Activated CD4-positive, alpha-beta T cell treated with anti-CD3 and anti-CD28 coated beads, Interleukin-2, amount 50 U/mL, for 16 hours (primary cell): ENCODE measurements at regions not wholly inside any gene's neighbourhood (a gene's known extent, or its start where the extent isn't known, plus 50 kb on each side); places are given as distances from the start of the nearest gene placed in this dataset.
"Not testable (repeated sequence)": the region's sequence is repeated elsewhere in the genome, so short reads cannot be mapped to it uniquely, and the experiment has no call there.

Experiments
- DNase-seq: peaks from one replicate; pipeline ENCODE4 v3.0.0-alpha.2; 2020

GRCh38 chr2:23015651-23016200, 369.3 kb upstream of the KLHL29 start:
- no peak for DNase-seq

GRCh38 chr2:23019476-23019875, 365.5 kb upstream of the KLHL29 start:
- no peak for DNase-seq

- no peak for DNase-seq
Observed at GRCh38 chr2:23020659-23021058, 364.3 kb upstream of the KLHL29 start.

GRCh38 chr2:23021311-23022120, 363.5 kb upstream of the KLHL29 start:
- no peak for DNase-seq

GRCh38 chr2:23023722-23024121, 361.3 kb upstream of the KLHL29 start:
- DNase-seq, result no peak

GRCh38 chr2:23026671-23027070, 358.3 kb upstream of the KLHL29 start:
- no peak for DNase-seq

- no peak for DNase-seq
Observed at GRCh38 chr2:23027396-23027795, 357.6 kb upstream of the KLHL29 start.

- no peak for DNase-seq
Observed at GRCh38 chr2:23028106-23028505, 356.9 kb upstream of the KLHL29 start.

- no peak for DNase-seq
Observed at GRCh38 chr2:23029111-23029510, 355.9 kb upstream of the KLHL29 start.

GRCh38 chr2:23029951-23030350, 355.0 kb upstream of the KLHL29 start:
- no peak for DNase-seq

- DNase-seq, result no peak
Observed at GRCh38 chr2:23034996-23035395, 350.0 kb upstream of the KLHL29 start.

- DNase-seq, result no peak
Observed at GRCh38 chr2:23036629-23037028, 348.4 kb upstream of the KLHL29 start.

GRCh38 chr2:23037596-23037995, 347.4 kb upstream of the KLHL29 start:
- no peak for DNase-seq

- DNase-seq, result no peak
Observed at GRCh38 chr2:23041443-23041842, 343.5 kb upstream of the KLHL29 start.

GRCh38 chr2:23042216-23042906, 342.6 kb upstream of the KLHL29 start:
- DNase-seq, result no peak

GRCh38 chr2:23050388-23050787, 334.6 kb upstream of the KLHL29 start:
- DNase-seq, result no peak

- no peak for DNase-seq
Observed at GRCh38 chr2:23053601-23054000, 331.4 kb upstream of the KLHL29 start.

GRCh38 chr2:23055251-23055650, 329.7 kb upstream of the KLHL29 start:
- DNase-seq, result no peak

GRCh38 chr2:23056846-23057245, 328.1 kb upstream of the KLHL29 start:
- DNase-seq, result not testable (repeated sequence)

- no peak for DNase-seq
Observed at GRCh38 chr2:23058435-23058834, 326.5 kb upstream of the KLHL29 start.

- no peak for DNase-seq
Observed at GRCh38 chr2:23065210-23065609, 319.8 kb upstream of the KLHL29 start.

GRCh38 chr2:23065936-23066335, 319.0 kb upstream of the KLHL29 start:
- no peak for DNase-seq

- DNase-seq, result no peak
Observed at GRCh38 chr2:23066686-23067085, 318.3 kb upstream of the KLHL29 start.

GRCh38 chr2:23069156-23069555, 315.8 kb upstream of the KLHL29 start:
- DNase-seq, result no peak
